Peyer's patch (tissue), 4 donors: ENCODE measurements at regions not wholly inside any gene's neighbourhood (a gene's known extent, or its start where the extent isn't known, plus 50 kb on each side); places are given as distances from the start of the nearest gene placed in this dataset.

Experiments used
- CTCF ChIP-seq, 6 experiments: fragments of 450-650 bp in 4 of 6; fragments of 200-600 bp in 2 of 6; sonication (generic) in 1 of 6; IDR thresholded peaks; one replicate each; pipeline ENCODE4 v1.5.1; 2017 to 2019; ENCODE audit warnings: antibody characterized with exemption in 6 of 6, mild to moderate bottlenecking in 3 of 6, moderate library complexity in 1 of 6
- POLR2A ChIP-seq, 2 donors: fragments of 450-650 bp; IDR thresholded peaks; one replicate each; pipeline ENCODE4 v1.5.1; 2017; ENCODE audit warnings: antibody characterized with exemption in 2 of 2, mild to moderate bottlenecking in 2 of 2, moderate library complexity in 2 of 2

DNA sequence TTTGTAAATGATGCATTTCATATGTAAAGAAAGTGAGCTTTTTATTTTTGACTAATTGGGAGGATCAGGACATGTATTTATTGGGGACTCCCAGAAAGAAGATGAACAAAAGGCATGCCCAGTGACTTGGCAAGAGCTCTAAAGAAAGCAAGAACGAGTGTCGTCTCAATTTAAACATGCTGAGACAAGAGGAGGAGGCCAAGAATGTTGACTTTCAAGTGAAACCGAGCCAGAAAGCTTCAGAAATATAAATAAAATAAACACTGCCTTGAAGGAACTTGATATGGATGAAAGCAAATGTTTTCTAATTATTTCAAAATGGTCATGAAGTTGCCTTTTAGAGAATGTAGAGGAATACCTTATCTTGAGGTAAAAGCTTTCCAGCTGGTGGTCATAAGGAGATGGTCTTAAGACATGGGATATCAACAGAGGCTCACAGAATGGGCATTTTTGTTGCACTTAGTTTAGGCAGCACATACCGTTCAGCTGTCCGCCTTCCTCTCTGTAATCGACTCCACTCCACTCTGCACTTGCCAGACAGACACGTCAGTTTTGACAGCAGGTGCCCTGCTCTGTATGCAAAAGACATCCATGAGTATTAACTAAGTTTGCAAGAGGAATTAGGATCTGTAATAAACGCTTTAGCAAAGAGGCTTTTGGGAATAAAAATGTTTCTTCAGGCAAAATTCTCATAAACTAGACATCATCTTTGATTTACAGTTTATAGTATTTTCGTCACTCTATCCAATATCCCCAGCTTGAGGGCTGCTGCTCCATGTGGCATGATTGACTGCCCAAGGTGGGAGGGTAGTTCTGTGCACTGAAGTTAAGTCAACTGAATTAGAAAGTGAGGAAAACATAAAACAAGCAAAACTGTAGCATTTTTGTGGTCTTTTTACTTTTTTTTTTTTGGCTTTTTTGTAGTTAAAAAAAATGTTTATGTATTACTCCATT, 613.1 kb downstream of the PKHD1 start:
- TF ChIP-seq CTCF (IDR thresholded peaks at IDR 0.05) (no peak), POLR2A (IDR thresholded peaks at IDR 0.05) (no peak)
